Testis (tissue), 2 donors: ENCODE measurements at regions not wholly inside any gene's neighbourhood (a gene's known extent, or its start where the extent isn't known, plus 50 kb on each side); places are given as distances from the start of the nearest gene placed in this dataset.

Experiments used
- DNase-seq: peaks from one replicate; pipeline ENCODE4 v3.0.0-alpha.2; 2019
- H3K27ac ChIP-seq, 2 donors: fragments of 200-600 bp; sonication (generic); one replicate each; pipeline ENCODE4 v1.5.1; 2019
- H3K27me3 ChIP-seq: fragments of 200-600 bp; sonication (generic); one replicate; pipeline ENCODE4 v1.5.1; 2019
- H3K36me3 ChIP-seq: fragments of 200-600 bp; sonication (generic); one replicate; pipeline ENCODE4 v1.5.1; 2017; ENCODE audit warnings: low read depth; ENCODE audit errors: missing control alignments
- H3K4me1 ChIP-seq: fragments of 200-600 bp; sonication (generic); one replicate; pipeline ENCODE4 v1.5.1; 2019
- H3K4me3 ChIP-seq, 2 donors: fragments of 200-600 bp; sonication (generic); one replicate each; pipeline ENCODE4 v1.5.1; 2017 to 2019
- H3K9me3 ChIP-seq: fragments of 200-600 bp; sonication (generic); one replicate; pipeline ENCODE4 v1.5.1; 2017
- POLR2A ChIP-seq: fragments of 450-650 bp; IDR thresholded peaks from one replicate; pipeline ENCODE4 v1.6.1; 2017; ENCODE audit warnings: antibody characterized with exemption, mild to moderate bottlenecking, moderate library complexity
- WGBS, 2 donors: methylation state at CpG; one replicate each; pipeline ENCODE4 v1.1.5; 2018; 5-methylcytosine and 5-hydroxymethylcytosine counted together
- intact Hi-C: fragments of 100-400 bp; cut with DNase I; formaldehyde crosslinking; loops from one replicate; pipeline ENCODE4 v1.15.1; 2023; ENCODE audit warnings: low total_unique reads
- TF ChIP-seq, protein P1 (sequence below), 3 experiments: fragments of 450-650 bp in 2 of 3; fragments of 200-600 bp in 1 of 3; sonication (generic) in 1 of 3; IDR thresholded peaks; one replicate each; pipeline ENCODE4 v1.5.1; 2016 to 2019; ENCODE audit warnings: antibody characterized with exemption in 3 of 3, mild to moderate bottlenecking in 2 of 3, moderate library complexity in 1 of 3

DNA sequence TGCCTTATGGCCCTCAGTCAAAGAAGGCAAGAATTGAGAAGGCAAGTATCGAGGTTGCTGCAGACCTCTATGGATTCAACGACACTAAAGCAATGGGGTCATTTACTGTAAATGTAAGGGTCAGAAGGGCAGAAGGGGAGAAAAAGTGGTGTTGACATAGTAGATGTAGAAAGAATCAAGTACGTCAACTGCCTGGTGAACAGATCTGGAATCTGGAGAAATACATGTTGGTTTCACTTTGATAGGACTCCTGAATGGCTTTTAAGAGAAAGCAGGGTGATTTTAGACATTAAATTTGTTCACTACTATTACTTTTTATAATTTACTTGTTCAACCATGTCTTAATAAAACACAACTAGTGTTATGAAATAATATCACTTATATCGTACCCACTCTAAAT, 81.3 kb upstream of the FSTL5 start:
- H3K27me3 ChIP-seq, result no peaks in the 10 kb centered on the region
- no peak for TF ChIP-seq POLR2A
- TF ChIP-seq, protein P1, sequence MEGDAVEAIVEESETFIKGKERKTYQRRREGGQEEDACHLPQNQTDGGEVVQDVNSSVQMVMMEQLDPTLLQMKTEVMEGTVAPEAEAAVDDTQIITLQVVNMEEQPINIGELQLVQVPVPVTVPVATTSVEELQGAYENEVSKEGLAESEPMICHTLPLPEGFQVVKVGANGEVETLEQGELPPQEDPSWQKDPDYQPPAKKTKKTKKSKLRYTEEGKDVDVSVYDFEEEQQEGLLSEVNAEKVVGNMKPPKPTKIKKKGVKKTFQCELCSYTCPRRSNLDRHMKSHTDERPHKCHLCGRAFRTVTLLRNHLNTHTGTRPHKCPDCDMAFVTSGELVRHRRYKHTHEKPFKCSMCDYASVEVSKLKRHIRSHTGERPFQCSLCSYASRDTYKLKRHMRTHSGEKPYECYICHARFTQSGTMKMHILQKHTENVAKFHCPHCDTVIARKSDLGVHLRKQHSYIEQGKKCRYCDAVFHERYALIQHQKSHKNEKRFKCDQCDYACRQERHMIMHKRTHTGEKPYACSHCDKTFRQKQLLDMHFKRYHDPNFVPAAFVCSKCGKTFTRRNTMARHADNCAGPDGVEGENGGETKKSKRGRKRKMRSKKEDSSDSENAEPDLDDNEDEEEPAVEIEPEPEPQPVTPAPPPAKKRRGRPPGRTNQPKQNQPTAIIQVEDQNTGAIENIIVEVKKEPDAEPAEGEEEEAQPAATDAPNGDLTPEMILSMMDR (IDR thresholded peaks at IDR 0.05), result no peak

DNA sequence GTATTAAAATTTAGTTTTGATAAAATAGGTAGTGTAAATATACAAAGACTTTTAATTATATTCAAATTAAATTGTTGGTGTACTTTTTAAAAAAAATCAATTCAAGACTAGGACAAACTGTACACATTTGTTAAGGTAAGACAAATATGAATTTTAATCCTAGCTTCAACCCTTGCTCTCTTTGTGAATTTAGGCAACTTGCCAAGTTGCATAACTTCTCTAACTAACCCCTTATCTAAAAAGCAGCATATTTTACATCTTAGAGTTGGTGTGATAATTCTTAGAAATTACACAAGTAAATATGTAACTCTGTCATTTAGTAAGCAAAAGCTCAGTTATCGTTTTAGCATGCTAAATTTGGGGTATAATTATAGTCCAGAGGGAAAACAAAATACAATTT, 78.1 kb upstream of the FSTL5 start:
- intact Hi-C loops, result no loop called here
- no peaks in the 10 kb centered on the region for H3K4me1 ChIP-seq
- TF ChIP-seq, protein P1 (IDR thresholded peaks at IDR 0.05), result no peak
- TF ChIP-seq POLR2A, result no peak
- H3K27ac ChIP-seq, result no peak overlapping the region
- no peaks in the 10 kb centered on the region for H3K27me3 ChIP-seq
- no peaks in the 10 kb centered on the region for H3K9me3 ChIP-seq
- WGBS, 2 donors, result 2 to 7% methylated on average over 1 of the region's 1 CpG
- no peak for DNase-seq
- no peak overlapping the region for H3K4me3 ChIP-seq
- H3K36me3 ChIP-seq, result no peaks in the 10 kb centered on the region

More for the DNA sequence above, 81.3 kb upstream of the FSTL5 start:
- no peak overlapping the region for H3K27ac ChIP-seq
- H3K4me3 ChIP-seq, result no peak overlapping the region
- DNase-seq, result no peak
- intact Hi-C loops, result no loop called here
- no peaks in the 10 kb centered on the region for H3K4me1 ChIP-seq
- H3K36me3 ChIP-seq, result no peaks in the 10 kb centered on the region
- no peaks in the 10 kb centered on the region for H3K9me3 ChIP-seq
- WGBS, 2 donors, result 61 to 75% methylated on average over 4 of the region's 4 CpGs

DNA sequence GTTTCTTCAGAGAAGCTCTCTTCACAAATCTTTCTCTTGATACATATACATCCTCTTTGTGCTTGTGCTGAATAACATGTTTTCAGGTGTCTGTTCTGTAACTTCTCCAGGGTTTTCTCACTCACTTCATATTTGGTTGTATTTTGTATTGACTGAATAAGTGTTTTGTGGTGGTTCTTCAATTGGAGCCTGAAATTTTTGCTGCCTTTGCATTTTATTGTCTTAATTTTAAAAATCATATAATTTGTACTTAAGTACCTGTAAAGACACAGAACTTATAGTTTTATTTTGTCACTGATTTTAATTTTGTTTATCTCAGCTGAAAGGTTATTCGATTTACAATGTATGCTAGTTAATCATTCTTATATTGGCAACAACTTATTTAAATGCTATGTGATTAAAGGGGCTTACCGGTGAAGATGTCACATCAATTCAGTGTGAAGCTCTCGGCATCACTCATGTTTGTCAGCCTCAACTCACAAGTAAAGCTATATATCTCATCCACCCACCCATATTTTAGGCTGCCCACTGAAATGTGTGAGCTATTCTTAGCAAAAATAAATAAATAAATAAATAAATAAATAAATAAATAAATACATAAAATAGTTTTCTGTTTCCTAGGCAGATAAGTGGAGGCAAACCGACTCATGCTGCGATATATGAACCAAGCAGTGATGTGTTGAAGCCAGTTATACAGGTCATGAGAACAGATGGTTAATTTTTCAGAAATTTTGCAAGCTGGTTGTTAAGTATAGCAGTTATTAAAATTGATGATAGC, 76.4 kb upstream of the FSTL5 start:
- H3K27me3 ChIP-seq, result no peaks in the 10 kb centered on the region
- no peak overlapping the region for H3K27ac ChIP-seq
- no peak overlapping the region for H3K4me3 ChIP-seq
- 88 to 96% methylated on average over 5 of the region's 5 CpGs for WGBS, 2 donors
- H3K9me3 ChIP-seq, result no peaks in the 10 kb centered on the region
- H3K4me1 ChIP-seq, result no peaks in the 10 kb centered on the region
- TF ChIP-seq, protein P1 (IDR thresholded peaks at IDR 0.05), result no peak
- TF ChIP-seq POLR2A, result no peak
- no peak for DNase-seq
- intact Hi-C loops, result no loop called here
- H3K36me3 ChIP-seq, result no peaks in the 10 kb centered on the region

DNA sequence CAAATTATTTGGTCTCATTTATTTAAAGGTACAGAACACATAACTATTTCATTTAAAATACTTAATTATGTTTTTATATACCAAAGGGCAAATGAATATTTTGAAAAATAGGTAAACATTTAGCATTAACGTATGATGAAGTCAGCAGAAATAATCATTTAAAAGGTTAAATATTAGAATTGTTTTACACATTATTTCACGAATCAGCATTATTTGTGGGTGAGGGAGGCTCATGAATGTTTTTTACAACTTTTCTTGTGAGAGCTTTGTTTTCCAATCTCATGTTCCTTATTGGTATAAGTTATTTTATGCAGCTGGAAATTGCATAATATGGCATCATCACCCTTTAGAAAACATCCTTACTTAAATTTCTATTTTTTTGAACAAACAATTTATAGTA, 73.9 kb upstream of the FSTL5 start:
- TF ChIP-seq, protein P1 (IDR thresholded peaks at IDR 0.05), result no peak
- no peak for TF ChIP-seq POLR2A
- H3K9me3 ChIP-seq, result no peaks in the 10 kb centered on the region
- H3K27me3 ChIP-seq, result no peaks in the 10 kb centered on the region
- H3K4me3 ChIP-seq, result no peak overlapping the region
- WGBS, 2 donors, result 84 to 91% methylated on average over 2 of the region's 2 CpGs
- no peak for DNase-seq
- no peaks in the 10 kb centered on the region for H3K36me3 ChIP-seq
- no peak overlapping the region for H3K27ac ChIP-seq
- intact Hi-C loops, result no loop called here
- no peaks in the 10 kb centered on the region for H3K4me1 ChIP-seq

DNA sequence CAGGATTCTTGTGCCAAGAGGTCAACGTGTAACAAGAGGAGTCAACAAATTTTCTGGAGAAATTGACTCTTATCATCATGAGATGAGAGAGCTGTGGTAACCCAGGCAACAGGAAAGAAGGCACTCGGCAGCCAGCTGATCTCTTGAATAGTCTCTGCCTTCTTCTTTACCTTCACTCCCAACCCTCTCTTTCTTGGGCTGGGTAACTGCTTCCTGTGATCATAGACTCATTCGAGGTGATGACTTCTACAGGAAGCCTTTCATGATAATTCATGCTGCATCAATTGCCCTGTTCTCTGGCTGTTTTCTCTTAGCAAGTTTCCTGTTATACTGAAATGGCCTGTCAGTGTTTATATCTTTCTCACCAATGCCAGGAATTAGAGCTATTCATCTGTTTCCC, 70.8 kb upstream of the FSTL5 start:
- DNase-seq, result no peak
- intact Hi-C loops, result no loop called here
- 57 to 58% methylated on average over 3 of the region's 3 CpGs for WGBS, 2 donors
- TF ChIP-seq, protein P1 (IDR thresholded peaks at IDR 0.05), result no peak
- no peak for TF ChIP-seq POLR2A
- H3K4me1 ChIP-seq, result no peaks in the 10 kb centered on the region
- no peaks in the 10 kb centered on the region for H3K9me3 ChIP-seq
- H3K4me3 ChIP-seq, result no peak overlapping the region
- H3K36me3 ChIP-seq, result no peaks in the 10 kb centered on the region
- no peak overlapping the region for H3K27ac ChIP-seq
- no peaks in the 10 kb centered on the region for H3K27me3 ChIP-seq
